H9 (cell line): ENCODE measurements at regions not wholly inside any gene's neighbourhood (a gene's known extent, or its start where the extent isn't known, plus 50 kb on each side); places are given as distances from the start of the nearest gene placed in this dataset.

ENCODE experiments used
- DNase-seq: peaks from one replicate; pipeline ENCODE4 v3.0.0-alpha.2; 2017
- H2AFZ ChIP-seq: one replicate; pipeline ENCODE4 v1.6.1; 2013; ENCODE audit warnings: mild to moderate bottlenecking, low read length, control low read depth, moderate library complexity
- H2AK5ac ChIP-seq: 2 replicates; pipeline ENCODE4 v1.6.1; 2013; ENCODE audit warnings: low read length, control low read depth, mixed read lengths; ENCODE audit not compliant: insufficient read length
- H2BK120ac ChIP-seq: one replicate; pipeline ENCODE4 v1.6.1; 2013; ENCODE audit warnings: low read depth, mild to moderate bottlenecking, low read length, control low read depth, inconsistent platforms; ENCODE audit not compliant: poor library complexity, severe bottlenecking
- H2BK12ac ChIP-seq: 2 replicates; pipeline ENCODE4 v1.6.1; 2013; ENCODE audit warnings: low read length, control low read depth, mixed read lengths, low read depth; ENCODE audit not compliant: insufficient read length
- H2BK15ac ChIP-seq: 2 replicates; pipeline ENCODE4 v1.6.1; 2013; ENCODE audit warnings: low read depth, low read length, control low read depth
- H2BK20ac ChIP-seq: one replicate; pipeline ENCODE4 v1.6.1; 2013; ENCODE audit warnings: low read depth, mild to moderate bottlenecking, low read length, control low read depth, inconsistent platforms; ENCODE audit not compliant: poor library complexity, severe bottlenecking
- H2BK5ac ChIP-seq: 2 replicates; pipeline ENCODE4 v1.6.1; 2013; ENCODE audit warnings: low read length, control low read depth, mixed read lengths; ENCODE audit not compliant: insufficient read length
- H3K14ac ChIP-seq: 2 replicates; pipeline ENCODE4 v1.6.1; 2013; ENCODE audit warnings: low read length, control low read depth; ENCODE audit not compliant: insufficient read depth
- H3K18ac ChIP-seq: 2 replicates; pipeline ENCODE4 v1.6.1; 2013; ENCODE audit warnings: low read depth, mild to moderate bottlenecking, mixed read lengths, low read length, control low read depth; ENCODE audit not compliant: insufficient read length
- H3K23ac ChIP-seq: 2 replicates; pipeline ENCODE4 v1.6.1; 2013; ENCODE audit warnings: low read length, control low read depth, mixed read lengths, low read depth; ENCODE audit not compliant: insufficient read length
- H3K23me2 ChIP-seq: 2 replicates; pipeline ENCODE4 v1.6.1; 2013; ENCODE audit warnings: low read depth, mild to moderate bottlenecking, mixed read lengths, low read length, control low read depth; ENCODE audit not compliant: insufficient read length, poor library complexity, severe bottlenecking
- H3K27ac ChIP-seq: 2 replicates; pipeline ENCODE4 v1.5.1; 2013; ENCODE audit warnings: low read length, control low read depth, mixed read lengths, low read depth; ENCODE audit not compliant: insufficient read length
- H3K27me3 ChIP-seq: 2 replicates; pipeline ENCODE4 v1.6.1; 2013; ENCODE audit warnings: low read length, control low read depth, inconsistent platforms; ENCODE audit not compliant: insufficient read depth
- H3K4ac ChIP-seq: 2 replicates; pipeline ENCODE4 v1.6.1; 2013; ENCODE audit warnings: low read depth, mild to moderate bottlenecking, control low read depth, inconsistent platforms, low read length, moderate library complexity
- H3K4me1 ChIP-seq: 2 replicates; pipeline ENCODE4 v1.6.1; 2013; ENCODE audit warnings: low read length, control low read depth, inconsistent platforms; ENCODE audit not compliant: insufficient read depth
- H3K4me2 ChIP-seq: 2 replicates; pipeline ENCODE4 v1.6.1; 2013; ENCODE audit warnings: low read length, control low read depth, mixed read lengths; ENCODE audit not compliant: insufficient read length, insufficient read depth
- H3K56ac ChIP-seq: 2 replicates; pipeline ENCODE4 v1.6.1; 2013; ENCODE audit warnings: low read depth, mild to moderate bottlenecking, mixed read lengths, low read length, control low read depth; ENCODE audit not compliant: insufficient read length
- H3K79me1 ChIP-seq: 2 replicates; pipeline ENCODE4 v1.6.1; 2013; ENCODE audit warnings: low read depth, mild to moderate bottlenecking, moderate library complexity, low read length, control low read depth, inconsistent platforms; ENCODE audit not compliant: insufficient read depth, poor library complexity, severe bottlenecking
- H3K79me2 ChIP-seq: 2 replicates; pipeline ENCODE4 v1.6.1; 2013; ENCODE audit warnings: low read length, control low read depth, inconsistent platforms; ENCODE audit not compliant: insufficient read depth
- H3K9ac ChIP-seq: 2 replicates; pipeline ENCODE4 v1.6.1; 2013; ENCODE audit warnings: low read length, control low read depth, mixed read lengths; ENCODE audit not compliant: insufficient read length; ENCODE audit errors: extremely low read depth
- H3K9me3 ChIP-seq: one replicate; pipeline ENCODE4 v1.6.1; 2013; ENCODE audit warnings: low read depth, low read length, inconsistent platforms; ENCODE audit not compliant: control insufficient read depth
- H3T11ph ChIP-seq: one replicate; pipeline ENCODE4 v1.6.1; 2013; ENCODE audit warnings: mild to moderate bottlenecking, low read length, control low read depth, inconsistent platforms
- H4K20me1 ChIP-seq: one replicate; pipeline ENCODE4 v1.6.1; 2013; ENCODE audit not compliant: control insufficient read depth, insufficient read length, insufficient read depth
- H4K5ac ChIP-seq: 2 replicates; pipeline ENCODE4 v1.6.1; 2013; ENCODE audit warnings: low read depth, mild to moderate bottlenecking, mixed read lengths, low read length, control low read depth; ENCODE audit not compliant: insufficient read length
- H4K8ac ChIP-seq: replicated peaks from 2 replicates; pipeline ENCODE4 v1.6.1; 2013; ENCODE audit warnings: low read length, control low read depth, mixed read lengths, low read depth; ENCODE audit not compliant: insufficient read length
- H4K91ac ChIP-seq: 2 replicates; pipeline ENCODE4 v1.6.1; 2013; ENCODE audit warnings: low read depth, mild to moderate bottlenecking, moderate library complexity, mixed read lengths, low read length, control low read depth; ENCODE audit not compliant: insufficient read length
- H3K27ac Mint-ChIP-seq, 3 experiments: 2 replicates in 2 of 3; 3 replicates in 1 of 3; pipeline ENCODE4 v1.8.0; 2020 to 2021; ENCODE audit warnings: mixed read lengths in 3 of 3, mild to moderate bottlenecking in 1 of 3, moderate library complexity in 1 of 3
- H3K27me3 Mint-ChIP-seq: 2 replicates; pipeline ENCODE4 v1.8.0; 2021; ENCODE audit warnings: low read depth, mild to moderate bottlenecking, moderate library complexity, mixed read lengths
- H3K36me3 Mint-ChIP-seq, 3 experiments: 2 replicates in 2 of 3; 3 replicates in 1 of 3; pipeline ENCODE4 v1.8.0; 2020 to 2021; ENCODE audit warnings: low read depth in 3 of 3, mixed read lengths in 3 of 3; ENCODE audit not compliant: insufficient read depth in 1 of 3
- H3K4me1 Mint-ChIP-seq, 2 experiments: 2 replicates each; pipeline ENCODE4 v1.8.0; 2020; ENCODE audit warnings: mixed read lengths in 2 of 2
- H3K4me3 Mint-ChIP-seq, 2 experiments: 2 replicates in 1 of 2; 3 replicates in 1 of 2; pipeline ENCODE4 v1.8.0; 2020 to 2021; ENCODE audit warnings: mild to moderate bottlenecking in 2 of 2, mixed read lengths in 2 of 2, moderate library complexity in 1 of 2
- H3K9me3 Mint-ChIP-seq, 2 experiments: 2 replicates in 1 of 2; 3 replicates in 1 of 2; pipeline ENCODE4 v1.8.0; 2020; ENCODE audit warnings: mild to moderate bottlenecking in 2 of 2, mixed read lengths in 2 of 2, moderate library complexity in 1 of 2
- WGBS: extraction: QIAGEN DNeasy Blood & Tissue Kit; methylation state at CpG from one replicate; pipeline ENCODE4 v1.1.7; 2013; ENCODE audit warnings: missing lambda C conversion rate, low lambda C conversion rate, mixed read lengths; ENCODE audit not compliant: insufficient read length; ENCODE audit errors: extremely low coverage; 5-methylcytosine and 5-hydroxymethylcytosine counted together
- TF ChIP-seq, protein P1 (sequence below): fragments of 200-600 bp; sonication (generic); conservative IDR thresholded peaks from 3 replicates; pipeline ENCODE4 v1.8.0; 2021; ENCODE audit warnings: antibody characterized with exemption, mild to moderate bottlenecking

DNA sequence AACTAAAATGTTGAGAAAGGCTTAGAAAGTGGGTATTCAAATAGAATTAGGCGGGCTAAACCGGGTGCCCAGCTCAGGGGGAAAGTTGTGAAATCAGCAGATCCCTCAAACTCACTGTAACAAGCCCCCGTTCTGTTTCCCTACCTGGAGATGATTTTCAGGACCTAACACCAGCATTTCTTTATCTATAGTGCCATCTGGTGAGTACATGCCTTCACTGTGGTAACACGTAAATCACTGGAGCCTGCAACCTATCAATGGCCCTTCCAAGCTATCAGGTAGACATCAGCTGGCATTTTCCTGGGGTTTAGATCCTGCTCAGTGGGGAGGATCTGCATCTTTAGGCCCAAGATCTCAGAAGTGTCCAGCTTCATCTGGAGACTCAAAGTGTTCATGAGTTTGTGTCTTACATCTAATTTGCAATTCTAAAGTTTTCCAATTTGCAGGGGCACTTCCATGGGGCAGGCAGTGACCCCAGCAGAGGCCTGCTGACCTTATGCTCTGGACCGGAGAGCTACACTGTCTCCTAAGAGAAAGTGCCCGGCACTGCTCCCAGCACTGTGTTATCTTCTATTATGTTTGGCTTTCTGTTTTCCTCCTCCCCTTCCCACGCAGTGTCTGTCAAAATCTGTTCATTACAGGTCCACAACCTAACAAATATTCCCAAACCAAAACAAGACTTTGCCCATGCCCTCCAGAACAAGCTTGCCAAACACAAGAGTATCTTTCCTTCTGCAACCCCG is 132.5 kb downstream of the LSM5 start:
- no peaks in the 10 kb centered on the region for H3K4me1 Mint-ChIP-seq
- no peak overlapping the region for H3K4ac ChIP-seq
- no peaks in the 10 kb centered on the region for H3K23me2 ChIP-seq
- no peak overlapping the region for H2BK15ac ChIP-seq
- no peak overlapping the region for H3K56ac ChIP-seq
- H3K27ac ChIP-seq: no peak overlapping the region
- DNase-seq: no peak
- no peak overlapping the region for H4K91ac ChIP-seq
- no peaks in the 10 kb centered on the region for H3K79me2 ChIP-seq
- no peak overlapping the region for H4K5ac ChIP-seq
- no peaks in the 10 kb centered on the region for H3K79me1 ChIP-seq
- H3K14ac ChIP-seq: no peak overlapping the region
- no peaks in the 10 kb centered on the region for H3K9me3 Mint-ChIP-seq
- no peaks in the 10 kb centered on the region for H4K20me1 ChIP-seq
- TF ChIP-seq, protein P1, sequence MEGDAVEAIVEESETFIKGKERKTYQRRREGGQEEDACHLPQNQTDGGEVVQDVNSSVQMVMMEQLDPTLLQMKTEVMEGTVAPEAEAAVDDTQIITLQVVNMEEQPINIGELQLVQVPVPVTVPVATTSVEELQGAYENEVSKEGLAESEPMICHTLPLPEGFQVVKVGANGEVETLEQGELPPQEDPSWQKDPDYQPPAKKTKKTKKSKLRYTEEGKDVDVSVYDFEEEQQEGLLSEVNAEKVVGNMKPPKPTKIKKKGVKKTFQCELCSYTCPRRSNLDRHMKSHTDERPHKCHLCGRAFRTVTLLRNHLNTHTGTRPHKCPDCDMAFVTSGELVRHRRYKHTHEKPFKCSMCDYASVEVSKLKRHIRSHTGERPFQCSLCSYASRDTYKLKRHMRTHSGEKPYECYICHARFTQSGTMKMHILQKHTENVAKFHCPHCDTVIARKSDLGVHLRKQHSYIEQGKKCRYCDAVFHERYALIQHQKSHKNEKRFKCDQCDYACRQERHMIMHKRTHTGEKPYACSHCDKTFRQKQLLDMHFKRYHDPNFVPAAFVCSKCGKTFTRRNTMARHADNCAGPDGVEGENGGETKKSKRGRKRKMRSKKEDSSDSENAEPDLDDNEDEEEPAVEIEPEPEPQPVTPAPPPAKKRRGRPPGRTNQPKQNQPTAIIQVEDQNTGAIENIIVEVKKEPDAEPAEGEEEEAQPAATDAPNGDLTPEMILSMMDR: peak; percentile 57; the same call in 2 of the 3 replicates
- H3K18ac ChIP-seq: no peak overlapping the region
- no peak overlapping the region for H2BK12ac ChIP-seq
- H2BK5ac ChIP-seq: no peak overlapping the region
- WGBS: no CpG with 5 or more reads among the region's 8 CpGs
- no peak overlapping the region for H3K4me3 Mint-ChIP-seq
- H3K23ac ChIP-seq: no peak overlapping the region
- no peaks in the 10 kb centered on the region for H3K9me3 ChIP-seq
- H3K4me1 ChIP-seq: no peaks in the 10 kb centered on the region
- H4K8ac ChIP-seq: no peak overlapping the region
- H3K9ac ChIP-seq: no peak overlapping the region
- no peak overlapping the region for H2AK5ac ChIP-seq
- H3T11ph ChIP-seq: no peak overlapping the region
- H3K27me3 Mint-ChIP-seq: peaks cover 39% of the 10 kb centered on the region
- H2BK20ac ChIP-seq: no peak overlapping the region
- no peaks in the 10 kb centered on the region for H3K36me3 Mint-ChIP-seq
- no peak overlapping the region for H2BK120ac ChIP-seq
- H2AFZ ChIP-seq: no peak overlapping the region
- H3K4me2 ChIP-seq: no peak overlapping the region
- no peaks in the 10 kb centered on the region for H3K27me3 ChIP-seq
- H3K27ac Mint-ChIP-seq: no peak overlapping the region
